Liver (tissue), 8 donors: ENCODE measurements at regions not wholly inside any gene's neighbourhood (a gene's known extent, or its start where the extent isn't known, plus 50 kb on each side); places are given as distances from the start of the nearest gene placed in this dataset.

Source experiments
- DNase-seq: peaks from one replicate; pipeline ENCODE4 v3.0.0-alpha.2; 2017; ENCODE audit warnings: low spot score
- H3K27ac ChIP-seq, 2 donors: one replicate each; pipeline ENCODE4 v1.7.0; 2013; ENCODE audit warnings: inconsistent platforms in 2 of 2, low read length in 2 of 2, control low read depth in 1 of 2, low read depth in 1 of 2, mild to moderate bottlenecking in 1 of 2
- H3K27me3 ChIP-seq, 4 donors: one replicate each; pipeline versions ENCODE4 v1.6.1 to v1.7.0; 2013; ENCODE audit warnings: low read length in 3 of 4, inconsistent platforms in 1 of 4, mild to moderate bottlenecking in 1 of 4, moderate library complexity in 1 of 4; ENCODE audit not compliant: control insufficient read depth in 4 of 4, insufficient read depth in 4 of 4
- H3K36me3 ChIP-seq, 4 donors: one replicate each; pipeline versions ENCODE4 v1.6.1 to v1.7.0; 2013; ENCODE audit warnings: low read length in 3 of 4, mild to moderate bottlenecking in 3 of 4, low read depth in 1 of 4, moderate library complexity in 1 of 4; ENCODE audit not compliant: control insufficient read depth in 4 of 4, insufficient read depth in 3 of 4
- H3K4me1 ChIP-seq, 4 donors: one replicate each; pipeline versions ENCODE4 v1.6.1 to v1.7.0; 2013; ENCODE audit warnings: low read length in 3 of 4, mild to moderate bottlenecking in 3 of 4, moderate library complexity in 1 of 4; ENCODE audit not compliant: control insufficient read depth in 4 of 4, insufficient read depth in 4 of 4
- H3K4me3 ChIP-seq, 3 donors: one replicate each; pipeline versions ENCODE4 v1.6.1 to v1.7.0; 2013; ENCODE audit warnings: low read length in 3 of 3, control low read depth in 1 of 3, low read depth in 1 of 3, mild to moderate bottlenecking in 1 of 3
- H3K9ac ChIP-seq, 2 donors: one replicate each; pipeline ENCODE4 v1.7.0; 2013; ENCODE audit warnings: low read length in 2 of 2, mild to moderate bottlenecking in 2 of 2, moderate library complexity in 2 of 2, control low read depth in 1 of 2, low read depth in 1 of 2
- H3K9me3 ChIP-seq, 4 donors: one replicate each; pipeline versions ENCODE4 v1.6.1 to v1.7.0; 2013; ENCODE audit warnings: low read length in 3 of 4; ENCODE audit not compliant: control insufficient read depth in 4 of 4
- ATF3 ChIP-seq: IDR thresholded peaks from 2 replicates; pipeline ENCODE4 v1.6.1; 2016; ENCODE audit warnings: antibody characterized with exemption
- CTCF ChIP-seq: fragments of 150-350 bp; IDR thresholded peaks from 2 replicates; pipeline ENCODE4 v1.5.1; 2017; ENCODE audit warnings: improper control_type of control experiment, low read depth, low read length; ENCODE audit not compliant: missing input control
- EGR1 ChIP-seq, 2 donors: IDR thresholded peaks; 2 replicates each; pipeline ENCODE4 v1.6.1; 2016 to 2018; ENCODE audit warnings: antibody characterized with exemption in 2 of 2, low read depth in 2 of 2
- FOXA1 ChIP-seq: IDR thresholded peaks from 2 replicates; pipeline ENCODE4 v1.6.1; 2016; ENCODE audit warnings: antibody characterized with exemption
- FOXA2 ChIP-seq: IDR thresholded peaks from 2 replicates; pipeline ENCODE4 v1.6.1; 2016; ENCODE audit warnings: antibody characterized with exemption
- GABPA ChIP-seq, 2 donors: IDR thresholded peaks in 1 of 2; conservative IDR thresholded peaks in 1 of 2; 2 replicates each; pipeline ENCODE4 v1.6.1; 2016; ENCODE audit warnings: antibody characterized with exemption in 2 of 2, mild to moderate bottlenecking in 1 of 2, moderate library complexity in 1 of 2
- HNF4G ChIP-seq: IDR thresholded peaks from 2 replicates; pipeline ENCODE4 v1.6.1; 2016; ENCODE audit warnings: antibody characterized with exemption
- JUND ChIP-seq, 2 donors: IDR thresholded peaks; 2 replicates each; pipeline ENCODE4 v1.6.1; 2016; ENCODE audit warnings: antibody characterized with exemption in 2 of 2
- MAX ChIP-seq: IDR thresholded peaks from 2 replicates; pipeline ENCODE4 v1.6.1; 2016; ENCODE audit warnings: antibody characterized with exemption
- NR2F2 ChIP-seq: IDR thresholded peaks from 2 replicates; pipeline ENCODE4 v1.6.1; 2016; ENCODE audit warnings: antibody characterized with exemption
- RAD21 ChIP-seq, 2 donors: IDR thresholded peaks; 2 replicates each; pipeline ENCODE4 v1.6.1; 2016; ENCODE audit warnings: antibody characterized with exemption in 2 of 2, mild to moderate bottlenecking in 2 of 2
- REST ChIP-seq: IDR thresholded peaks from 2 replicates; pipeline ENCODE4 v1.6.1; 2016; ENCODE audit warnings: antibody characterized with exemption, mild to moderate bottlenecking
- RXRA ChIP-seq, 2 donors: IDR thresholded peaks; 2 replicates each; pipeline ENCODE4 v1.6.1; 2017 to 2018; ENCODE audit warnings: antibody characterized with exemption in 2 of 2, mild to moderate bottlenecking in 1 of 2
- SP1 ChIP-seq: IDR thresholded peaks from 2 replicates; pipeline ENCODE4 v1.6.1; 2018; ENCODE audit warnings: antibody characterized with exemption, mild to moderate bottlenecking
- TAF1 ChIP-seq: conservative IDR thresholded peaks from 2 replicates; pipeline ENCODE4 v1.6.1; 2016; ENCODE audit warnings: antibody characterized with exemption, mild to moderate bottlenecking
- YY1 ChIP-seq: IDR thresholded peaks from 2 replicates; pipeline ENCODE4 v1.6.1; 2016; ENCODE audit warnings: antibody characterized with exemption, mild to moderate bottlenecking
- ZBTB33 ChIP-seq: IDR thresholded peaks from 2 replicates; pipeline ENCODE4 v1.6.1; 2016; ENCODE audit warnings: antibody characterized with exemption
- WGBS: extraction: QIAGEN DNeasy Blood & Tissue Kit; methylation state at CpG from one replicate; pipeline ENCODE4 v1.1.7; 2013; 5-methylcytosine and 5-hydroxymethylcytosine counted together
- donor health status: healthy.
- donor health status: healthy.
- donor health status: healthy.
- donor health status: healthy.
- donor health status: healthy.

- 91% methylated on average over 1 of the region's 1 CpG for WGBS
- Histone ChIP-seq H3K27me3 (peaks cover 0 to 10% (median 0%) of the 10 kb centered on the region in 4 donors), H3K27ac (no peak overlapping the region), H3K9me3 (no peaks in the 10 kb centered on the region), H3K4me1 (no peaks in the 10 kb centered on the region), H3K4me3 (no peak overlapping the region), H3K9ac (no peak overlapping the region), H3K36me3 (no peaks in the 10 kb centered on the region)
- no peak for DNase-seq
- TF ChIP-seq FOXA1 (no peak), RXRA (IDR thresholded peaks at IDR 0.05) (no peak), ZBTB33 (no peak), ATF3 (no peak), REST (no peak), TAF1 (no peak)
Measured at GRCh38 chr13:108478179-108478578, 151.2 kb upstream of the MYO16 start.

GRCh38 chr13:108483981-108484380 lies 145.4 kb upstream of the MYO16 start:
- Histone ChIP-seq H3K4me3 (no peak overlapping the region), H3K9me3 (peaks cover 2 to 11% (median 7%) of the 10 kb centered on the region in 4 donors), H3K27ac (no peak overlapping the region), H3K36me3 (no peaks in the 10 kb centered on the region), H3K9ac (no peak overlapping the region), H3K27me3 (peaks cover 0 to 6% (median under 1%) of the 10 kb centered on the region in 4 donors), H3K4me1 (no peaks in the 10 kb centered on the region)
- 39% methylated on average over 1 of the region's 1 CpG for WGBS
- DNase-seq: no peak
- TF ChIP-seq HNF4G (no peak), REST (no peak), JUND (IDR thresholded peaks at IDR 0.05) (no peak), YY1 (no peak), ATF3 (no peak), ZBTB33 (no peak), RAD21 (IDR thresholded peaks at IDR 0.05) (no peak), MAX (no peak), FOXA2 (no peak), GABPA (IDR thresholded peaks at IDR 0.05 in 1 of 2, conservative IDR thresholded peaks at IDR 0.05 in 1 of 2) (no peak), EGR1 (IDR thresholded peaks at IDR 0.05; ENCODE audit: low read depth in 2 of 2) (no peak), SP1 (no peak), FOXA1 (no peak), NR2F2 (no peak), TAF1 (no peak), RXRA (IDR thresholded peaks at IDR 0.05) (no peak), CTCF (no peak)
